ENCODE measurements at regions not wholly inside any gene's neighbourhood (a gene's known extent, or its start where the extent isn't known, plus 50 kb on each side); places are given as distances from the start of the nearest gene placed in this dataset.

DNA sequence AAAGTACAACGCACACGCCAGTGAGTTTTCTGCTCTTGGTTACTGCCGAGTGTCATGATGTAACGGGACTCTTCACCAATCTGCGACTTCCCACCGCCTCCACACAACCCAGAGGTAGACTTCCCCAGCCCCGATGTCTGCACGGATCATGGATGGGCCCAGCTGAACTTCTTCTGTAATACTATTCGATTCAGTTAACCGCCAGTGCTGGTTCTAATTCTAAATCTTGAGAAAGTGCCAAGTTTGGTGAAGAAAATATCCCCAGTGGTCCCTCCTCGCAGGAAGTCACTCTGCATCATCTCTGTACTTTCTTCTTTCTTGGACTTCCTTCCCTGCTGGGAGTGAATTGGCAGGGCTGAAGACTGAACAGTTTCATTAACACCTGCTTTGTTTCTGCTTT is 77.6 kb upstream of the SLC35F4 start:
- peaks cover 4% of the 10 kb centered on the region for H3K27me3 Mint-ChIP-seq (ENCODE audit: low read depth)
- no peaks in the 10 kb centered on the region for H3K4me1 Mint-ChIP-seq (ENCODE audit: low read depth)
- H3K27ac Mint-ChIP-seq, result no peak overlapping the region
- DNase-seq, result no peak
- no peaks in the 10 kb centered on the region for H3K36me3 Mint-ChIP-seq (ENCODE audit: low read depth)
- H3K4me3 Mint-ChIP-seq, result no peak overlapping the region
- intact Hi-C loops (cut with micrococcal nuclease), result no loop called here
- CTCF ChIA-PET, result no interaction called here
- H3K9me3 Mint-ChIP-seq, result no peaks in the 10 kb centered on the region

DNA sequence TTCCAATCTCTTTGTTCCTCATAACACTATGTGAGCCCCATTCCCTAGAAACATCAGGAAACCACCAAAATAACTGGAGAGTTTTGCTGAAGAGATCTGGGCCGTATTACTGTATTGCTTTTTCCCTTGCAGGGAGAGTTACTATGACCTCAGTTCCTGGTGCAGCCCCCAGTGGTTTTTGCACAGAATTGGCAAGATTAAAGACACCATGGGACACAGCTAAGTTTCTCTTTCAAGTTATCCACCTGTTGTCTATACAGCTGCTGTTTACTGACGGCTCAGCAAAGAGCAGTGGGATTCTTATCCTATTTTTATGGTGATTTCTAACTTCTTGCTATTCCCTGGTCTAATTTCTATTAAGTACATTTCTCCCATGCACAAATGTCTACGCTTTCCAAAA is 77.1 kb upstream of the SLC35F4 start:
- no peaks in the 10 kb centered on the region for H3K4me1 Mint-ChIP-seq (ENCODE audit: low read depth)

DNA sequence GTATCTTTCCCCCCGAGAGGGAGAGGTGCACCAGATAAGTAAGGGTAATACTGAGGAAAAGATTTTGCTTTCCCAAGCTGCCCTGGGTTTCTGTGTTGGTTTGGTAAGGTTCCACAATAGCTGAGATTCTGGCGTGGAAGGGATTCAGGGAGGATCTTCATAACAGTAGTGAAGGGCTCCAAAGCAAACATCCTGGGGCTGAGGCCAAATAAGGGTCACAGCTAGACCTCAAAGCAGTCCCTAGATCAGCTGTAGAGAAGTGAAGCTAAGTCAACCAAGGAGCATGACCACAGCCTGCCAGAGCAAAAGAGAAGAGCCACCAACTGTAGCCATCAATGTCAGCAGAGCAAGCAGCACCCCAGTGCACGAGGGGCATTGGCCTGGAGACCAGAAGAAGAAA is 73.2 kb upstream of the SLC35F4 start:
- H3K9me3 Mint-ChIP-seq, result no peaks in the 10 kb centered on the region
- DNase-seq, result no peak
- intact Hi-C loops (cut with micrococcal nuclease), result no loop called here
- no peak overlapping the region for H3K4me3 Mint-ChIP-seq
- no peaks in the 10 kb centered on the region for H3K4me1 Mint-ChIP-seq (ENCODE audit: low read depth)
- H3K27me3 Mint-ChIP-seq (ENCODE audit: low read depth), result peaks cover 2% of the 10 kb centered on the region
- no peak overlapping the region for H3K27ac Mint-ChIP-seq
- CTCF ChIA-PET, result no interaction called here
- H3K36me3 Mint-ChIP-seq (ENCODE audit: low read depth), result no peaks in the 10 kb centered on the region

More for the DNA sequence above, 77.1 kb upstream of the SLC35F4 start:
- no peaks in the 10 kb centered on the region for H3K9me3 Mint-ChIP-seq
- DNase-seq, result no peak
- H3K36me3 Mint-ChIP-seq (ENCODE audit: low read depth), result no peaks in the 10 kb centered on the region
- no peak overlapping the region for H3K27ac Mint-ChIP-seq
- CTCF ChIA-PET, result no interaction called here
- no peak overlapping the region for H3K4me3 Mint-ChIP-seq
- intact Hi-C loops (cut with micrococcal nuclease), result no loop called here
- H3K27me3 Mint-ChIP-seq (ENCODE audit: low read depth), result peaks cover 3% of the 10 kb centered on the region

DNA sequence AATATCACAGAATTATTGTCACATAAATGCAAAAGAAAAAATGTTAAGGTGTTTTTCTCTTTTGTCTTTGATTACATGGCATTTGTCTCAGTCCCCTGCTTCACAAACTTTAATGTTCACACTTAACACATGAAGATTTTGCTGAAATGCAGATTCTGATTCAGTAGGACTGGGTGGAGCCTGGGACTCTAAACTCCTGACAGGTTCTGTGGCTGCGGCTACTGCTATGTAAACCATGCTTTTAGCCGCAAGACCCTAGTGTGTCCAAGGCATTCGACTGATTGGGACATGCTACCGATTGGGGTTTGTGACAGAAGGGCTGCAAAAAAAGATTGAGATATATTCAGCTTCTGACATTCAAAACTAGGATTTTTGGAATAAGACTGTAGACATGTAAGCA is 72.6 kb upstream of the SLC35F4 start:
- H3K4me3 Mint-ChIP-seq, result no peak overlapping the region
- no peaks in the 10 kb centered on the region for H3K9me3 Mint-ChIP-seq

DNA sequence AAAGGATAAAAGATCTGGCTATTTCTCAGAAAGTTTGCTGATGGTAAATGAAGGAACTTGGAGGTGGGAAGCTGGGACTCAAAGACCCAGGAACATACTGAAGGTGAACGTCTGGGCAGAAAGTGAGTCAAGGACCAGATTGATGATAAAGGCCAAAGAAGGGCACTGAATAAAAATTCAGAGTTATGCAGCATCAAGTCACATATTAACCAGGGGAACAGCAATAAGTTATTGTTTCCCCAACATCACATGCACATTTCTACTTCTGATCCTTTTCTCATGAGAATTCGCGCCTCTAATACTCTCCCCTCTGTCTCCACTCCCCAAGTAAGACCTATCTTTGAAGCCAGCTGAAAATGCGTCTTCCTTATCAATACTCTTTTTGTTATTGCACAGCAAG is 71.8 kb upstream of the SLC35F4 start:
- H3K27ac Mint-ChIP-seq, result no peak overlapping the region
- CTCF ChIA-PET, result no interaction called here
- H3K4me3 Mint-ChIP-seq, result no peak overlapping the region
- peaks cover 2% of the 10 kb centered on the region for H3K27me3 Mint-ChIP-seq (ENCODE audit: low read depth)
- intact Hi-C loops (cut with micrococcal nuclease), result no loop called here
- no peaks in the 10 kb centered on the region for H3K9me3 Mint-ChIP-seq
- DNase-seq, result no peak
- no peaks in the 10 kb centered on the region for H3K4me1 Mint-ChIP-seq (ENCODE audit: low read depth)
- H3K36me3 Mint-ChIP-seq (ENCODE audit: low read depth), result no peaks in the 10 kb centered on the region

More for the DNA sequence above, 72.6 kb upstream of the SLC35F4 start:
- CTCF ChIA-PET, result no interaction called here
- no peaks in the 10 kb centered on the region for H3K36me3 Mint-ChIP-seq (ENCODE audit: low read depth)
- H3K27me3 Mint-ChIP-seq (ENCODE audit: low read depth), result peaks cover 2% of the 10 kb centered on the region
- intact Hi-C loops (cut with micrococcal nuclease), result no loop called here
- H3K27ac Mint-ChIP-seq, result no peak overlapping the region
- no peaks in the 10 kb centered on the region for H3K4me1 Mint-ChIP-seq (ENCODE audit: low read depth)
- no peak for DNase-seq

DNA sequence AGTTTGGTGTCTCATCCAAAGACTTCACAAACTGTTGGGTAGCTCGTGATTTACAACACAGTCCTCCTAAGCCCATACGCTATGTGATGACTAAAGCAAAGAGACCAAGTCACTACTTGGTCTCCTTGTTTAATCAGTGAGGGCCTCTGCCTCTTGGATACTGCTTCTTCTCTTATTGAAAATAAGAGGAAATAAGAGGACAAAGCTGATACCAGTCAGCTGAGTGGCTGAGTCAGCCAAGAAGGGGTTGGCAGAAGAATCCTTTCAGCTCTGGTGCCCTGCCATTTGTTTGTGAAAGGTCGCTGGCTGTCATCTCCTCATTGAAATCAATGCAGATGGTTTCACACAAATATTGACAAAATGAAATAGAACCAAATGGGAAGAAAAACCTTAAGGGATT is 67.5 kb upstream of the SLC35F4 start:
- Mint-ChIP-seq H3K4me1 (ENCODE audit: low read depth) (no peaks in the 10 kb centered on the region), H3K4me3 (no peak overlapping the region), H3K27me3 (ENCODE audit: low read depth) (peaks cover 2% of the 10 kb centered on the region), H3K27ac (no peak overlapping the region), H3K36me3 (ENCODE audit: low read depth) (no peaks in the 10 kb centered on the region), H3K9me3 (no peaks in the 10 kb centered on the region)
- no peak for DNase-seq
- intact Hi-C loops (cut with micrococcal nuclease), result no loop called here
- CTCF ChIA-PET, result no interaction called here

DNA sequence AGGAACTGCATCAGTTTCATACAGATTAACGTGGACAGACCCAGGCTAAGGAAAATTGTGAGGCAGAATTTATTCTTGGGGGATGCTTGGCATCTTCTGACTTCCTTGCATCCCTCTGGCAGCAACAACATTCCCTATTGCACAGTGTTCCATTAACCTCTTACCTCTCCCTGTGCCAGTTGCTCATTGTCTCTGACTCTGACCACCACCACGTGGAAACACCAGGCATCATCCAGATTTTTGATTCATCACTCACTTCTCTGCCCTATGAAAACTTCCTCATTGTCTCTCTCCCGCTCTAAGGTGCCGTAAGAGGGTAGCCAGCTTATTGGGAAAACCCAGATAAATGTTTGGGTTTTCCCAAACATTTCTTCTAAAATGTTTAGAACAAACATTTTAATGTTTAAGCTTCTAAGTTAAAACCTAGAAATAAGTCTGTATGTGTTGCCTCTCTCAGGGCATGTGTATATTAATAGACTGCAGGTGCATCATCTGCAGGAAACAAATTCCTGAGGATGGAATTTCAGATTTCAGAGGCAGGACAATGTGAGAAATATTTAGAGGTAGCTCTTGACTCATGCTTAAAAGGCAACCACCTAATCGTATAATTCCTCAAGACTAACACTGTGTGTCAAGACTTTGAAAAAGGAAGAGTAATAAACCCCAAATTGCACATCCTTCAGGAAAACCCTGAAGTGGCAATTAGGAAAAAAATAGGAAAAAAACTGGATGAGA is 64.5 kb upstream of the SLC35F4 start:
- Mint-ChIP-seq H3K4me3 (no peak overlapping the region), H3K27me3 (ENCODE audit: low read depth) (no peaks in the 10 kb centered on the region), H3K4me1 (ENCODE audit: low read depth) (no peaks in the 10 kb centered on the region), H3K36me3 (ENCODE audit: low read depth) (no peaks in the 10 kb centered on the region), H3K27ac (no peak overlapping the region), H3K9me3 (no peaks in the 10 kb centered on the region)
- no peak for DNase-seq
- CTCF ChIA-PET, result no interaction called here
- intact Hi-C loops (cut with micrococcal nuclease), result no loop called here

DNA sequence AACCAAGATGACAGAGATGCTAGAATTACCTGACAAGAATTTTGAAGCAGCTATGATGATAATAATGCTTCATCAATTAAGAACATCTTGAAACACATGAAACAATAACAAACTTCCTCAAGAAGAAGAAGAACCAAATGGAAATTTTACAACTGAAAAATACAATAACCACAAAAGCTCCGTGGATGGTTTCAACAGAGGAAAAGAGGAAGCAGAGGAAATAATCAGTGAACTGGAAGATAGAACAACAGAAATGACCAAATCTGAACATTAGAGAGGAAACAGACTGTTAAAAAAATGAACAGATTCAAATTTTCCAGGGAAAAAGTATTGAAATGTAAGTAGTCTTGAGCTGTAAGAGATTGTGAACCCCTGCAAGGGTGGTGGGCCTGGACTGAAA is 62.8 kb upstream of the SLC35F4 start:
- Mint-ChIP-seq H3K9me3 (peaks cover 1% of the 10 kb centered on the region), H3K27me3 (ENCODE audit: low read depth) (no peaks in the 10 kb centered on the region), H3K36me3 (ENCODE audit: low read depth) (no peaks in the 10 kb centered on the region), H3K4me1 (ENCODE audit: low read depth) (no peaks in the 10 kb centered on the region), H3K4me3 (no peak overlapping the region), H3K27ac (no peak overlapping the region)
- CTCF ChIA-PET, result interaction anchor here (0.9 kb wide), 1 partner anchor 143 kb away, joined by 3 read pairs; no protein-coding TSS in a partner anchor
- intact Hi-C loops (cut with micrococcal nuclease), result no loop called here
- no peak for DNase-seq

DNA sequence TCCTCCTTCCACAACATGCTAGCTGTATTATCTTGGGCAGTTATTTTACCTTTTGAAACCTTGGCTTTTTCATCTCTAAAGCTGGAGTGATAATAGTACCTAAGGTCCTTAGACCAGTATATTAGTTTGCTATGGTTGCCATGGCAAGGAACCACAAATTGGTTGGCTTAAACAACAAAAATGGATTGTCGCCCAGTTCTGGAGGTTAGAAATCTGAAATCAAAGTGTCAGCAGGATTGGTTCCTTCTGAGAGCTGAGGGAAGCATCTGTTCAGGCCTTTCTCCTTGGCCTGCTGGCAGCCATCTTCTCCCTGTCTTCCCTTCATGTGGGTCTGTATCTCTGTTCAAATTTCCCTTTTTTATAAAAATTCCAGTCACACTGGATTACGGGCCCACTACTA is 55.5 kb upstream of the SLC35F4 start:
- Mint-ChIP-seq H3K9me3 (peaks cover 1% of the 10 kb centered on the region), H3K4me1 (ENCODE audit: low read depth) (no peaks in the 10 kb centered on the region), H3K27ac (no peak overlapping the region)

DNA sequence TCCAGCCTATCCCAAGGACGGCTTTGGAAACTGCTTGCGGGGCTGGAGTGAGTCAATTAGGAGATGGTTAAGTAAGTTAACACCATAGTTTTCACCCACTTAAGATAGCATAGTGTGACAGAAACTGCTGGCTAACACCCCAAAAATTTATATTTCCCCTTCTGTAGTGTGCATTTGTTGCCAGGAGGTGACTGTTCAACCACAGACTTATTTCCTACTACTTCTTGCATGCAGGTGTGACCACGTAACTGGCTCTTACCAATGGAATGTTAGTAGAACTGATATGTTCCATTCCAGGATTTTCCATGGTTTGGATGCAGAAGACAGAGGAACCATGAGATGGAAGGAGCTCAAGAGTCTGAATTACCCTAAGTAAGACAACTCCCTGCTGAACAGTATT is 52.9 kb upstream of the SLC35F4 start:
- Mint-ChIP-seq H3K27me3 (ENCODE audit: low read depth) (peaks cover 2% of the 10 kb centered on the region), H3K27ac (no peak overlapping the region), H3K36me3 (ENCODE audit: low read depth) (no peaks in the 10 kb centered on the region), H3K9me3 (no peaks in the 10 kb centered on the region), H3K4me3 (no peak overlapping the region), H3K4me1 (ENCODE audit: low read depth) (no peaks in the 10 kb centered on the region)
- DNase-seq, result no peak
- CTCF ChIA-PET, result no interaction called here
- intact Hi-C loops (cut with micrococcal nuclease), result no loop called here

More for the DNA sequence above, 55.5 kb upstream of the SLC35F4 start:
- intact Hi-C loops (cut with micrococcal nuclease), result no loop called here
- CTCF ChIA-PET, result no interaction called here
- H3K4me3 Mint-ChIP-seq, result no peak overlapping the region
- no peaks in the 10 kb centered on the region for H3K27me3 Mint-ChIP-seq (ENCODE audit: low read depth)
- no peak for DNase-seq
- no peaks in the 10 kb centered on the region for H3K36me3 Mint-ChIP-seq (ENCODE audit: low read depth)
